ENCODE measurements at regions not wholly inside any gene's neighbourhood (a gene's known extent, or its start where the extent isn't known, plus 50 kb on each side); places are given as distances from the start of the nearest gene placed in this dataset.
"Not testable (repeated sequence)": the region's sequence is repeated elsewhere in the genome, so short reads cannot be mapped to it uniquely, and the experiment has no call there.

GRCh38 chr9:31541721-31542281 lies 842.6 kb upstream of the ACO1 start:
- DNase-seq (ENCODE audit: low read depth in 2 of 2) = no peak

GRCh38 chr9:31542384-31543055 lies 841.9 kb upstream of the ACO1 start:
- DNase-seq (ENCODE audit: low read depth in 2 of 2) = peak in 1 of 2 donors; percentile 7

- no peak for DNase-seq (ENCODE audit: low read depth in 2 of 2)
Observed at GRCh38 chr9:31554941-31555340, 829.5 kb upstream of the ACO1 start.

- no peak for DNase-seq (ENCODE audit: low read depth in 2 of 2)
Observed at GRCh38 chr9:31556667-31557463, 827.6 kb upstream of the ACO1 start.

- not testable (repeated sequence) for DNase-seq (ENCODE audit: low read depth in 2 of 2)
Observed at GRCh38 chr9:31572190-31572589, 812.3 kb upstream of the ACO1 start.

GRCh38 chr9:31573561-31573960 lies 810.9 kb upstream of the ACO1 start:
- DNase-seq (ENCODE audit: low read depth in 2 of 2) = no peak

GRCh38 chr9:31574006-31574765 lies 810.3 kb upstream of the ACO1 start:
- no peak for DNase-seq (ENCODE audit: low read depth in 2 of 2)

GRCh38 chr9:31582071-31582470 lies 802.4 kb upstream of the ACO1 start:
- DNase-seq (ENCODE audit: low read depth in 2 of 2) = no peak

- DNase-seq (ENCODE audit: low read depth in 2 of 2) = no peak
Observed at GRCh38 chr9:31582561-31582960, 801.9 kb upstream of the ACO1 start.

- no peak for DNase-seq (ENCODE audit: low read depth in 2 of 2)
Observed at GRCh38 chr9:31585158-31585557, 799.3 kb upstream of the ACO1 start.

GRCh38 chr9:31587146-31587545 lies 797.3 kb upstream of the ACO1 start:
- DNase-seq (ENCODE audit: low read depth in 2 of 2) = no peak

- no peak for DNase-seq (ENCODE audit: low read depth in 2 of 2)
Observed at GRCh38 chr9:31588006-31588405, 796.4 kb upstream of the ACO1 start.

- DNase-seq (ENCODE audit: low read depth in 2 of 2) = no peak
Observed at GRCh38 chr9:31588756-31589155, 795.7 kb upstream of the ACO1 start.

GRCh38 chr9:31590091-31590490 lies 794.4 kb upstream of the ACO1 start:
- DNase-seq (ENCODE audit: low read depth in 2 of 2) = no peak

- DNase-seq (ENCODE audit: low read depth in 2 of 2) = not testable (repeated sequence)
Observed at GRCh38 chr9:31597086-31597485, 787.4 kb upstream of the ACO1 start.

GRCh38 chr9:31597977-31598376 lies 786.5 kb upstream of the ACO1 start:
- DNase-seq (ENCODE audit: low read depth in 2 of 2) = no peak

GRCh38 chr9:31601666-31602065 lies 782.8 kb upstream of the ACO1 start:
- DNase-seq (ENCODE audit: low read depth in 2 of 2) = no peak

GRCh38 chr9:31604531-31604930 lies 779.9 kb upstream of the ACO1 start:
- no peak for DNase-seq (ENCODE audit: low read depth in 2 of 2)

GRCh38 chr9:31605164-31605563 lies 779.3 kb upstream of the ACO1 start:
- no peak for DNase-seq (ENCODE audit: low read depth in 2 of 2)

- no peak for DNase-seq (ENCODE audit: low read depth in 2 of 2)
Observed at GRCh38 chr9:31606678-31607077, 777.8 kb upstream of the ACO1 start.

GRCh38 chr9:31608416-31608815 lies 776.0 kb upstream of the ACO1 start:
- DNase-seq (ENCODE audit: low read depth in 2 of 2) = no peak

- no peak for DNase-seq (ENCODE audit: low read depth in 2 of 2)
Observed at GRCh38 chr9:31608881-31609280, 775.6 kb upstream of the ACO1 start.
